ENCODE measurements at regions not wholly inside any gene's neighbourhood (a gene's known extent, or its start where the extent isn't known, plus 50 kb on each side); places are given as distances from the start of the nearest gene placed in this dataset.

- TF ChIP-seq GLIS3 (CRISPR knock-in tag; IDR thresholded peaks at IDR 0.05) (no peak), ZNF565 (CRISPR knock-in tag; conservative IDR thresholded peaks at IDR 0.05; ENCODE audit: low read depth) (no peak), CSDC2 (CRISPR knock-in tag; IDR thresholded peaks at IDR 0.05) (no peak), ZNF70 (CRISPR knock-in tag; IDR thresholded peaks at IDR 0.05) (no peak), ESRRG (CRISPR knock-in tag; IDR thresholded peaks at IDR 0.05) (no peak), OSR1 (CRISPR knock-in tag; IDR thresholded peaks at IDR 0.05) (no peak), SNAI2 (CRISPR knock-in tag; IDR thresholded peaks at IDR 0.05) (no peak), CSRNP3 (CRISPR knock-in tag; IDR thresholded peaks at IDR 0.05) (no peak), PATZ1 (CRISPR knock-in tag; IDR thresholded peaks at IDR 0.05; ENCODE audit: borderline replicate concordance) (no peak), PPARA (CRISPR knock-in tag; IDR thresholded peaks at IDR 0.05; ENCODE audit: borderline replicate concordance) (no peak), ISL1 (CRISPR knock-in tag; IDR thresholded peaks at IDR 0.05) (no peak), POU6F1 (CRISPR knock-in tag; IDR thresholded peaks at IDR 0.05; ENCODE audit: borderline replicate concordance, low read depth) (no peak), ZNF8 (CRISPR knock-in tag; IDR thresholded peaks at IDR 0.05) (no peak), TOX (CRISPR knock-in tag; IDR thresholded peaks at IDR 0.05; ENCODE audit: borderline replicate concordance) (no peak)
- ATAC-seq = no peak
Observed at GRCh38 chr5:104400941-104401340, 838.4 kb upstream of the NUDT12 start.

GRCh38 chr5:104385906-104386305 is 823.3 kb upstream of the NUDT12 start:
- TF ChIP-seq RARB (CRISPR knock-in tag; IDR thresholded peaks at IDR 0.05) (no peak), PPARA (CRISPR knock-in tag; IDR thresholded peaks at IDR 0.05; ENCODE audit: borderline replicate concordance) (no peak), PATZ1 (CRISPR knock-in tag; IDR thresholded peaks at IDR 0.05; ENCODE audit: borderline replicate concordance) (no peak), ZNF70 (CRISPR knock-in tag; IDR thresholded peaks at IDR 0.05) (no peak), POU6F1 (CRISPR knock-in tag; IDR thresholded peaks at IDR 0.05; ENCODE audit: borderline replicate concordance, low read depth) (no peak), CSRNP3 (CRISPR knock-in tag; IDR thresholded peaks at IDR 0.05) (no peak), ZFP30 (CRISPR knock-in tag; IDR thresholded peaks at IDR 0.05) (no peak), OSR1 (CRISPR knock-in tag; IDR thresholded peaks at IDR 0.05) (no peak), BACH2 (CRISPR knock-in tag; IDR thresholded peaks at IDR 0.05; ENCODE audit: borderline replicate concordance) (no peak), ESRRG (CRISPR knock-in tag; IDR thresholded peaks at IDR 0.05) (no peak), CSDC2 (CRISPR knock-in tag; IDR thresholded peaks at IDR 0.05) (no peak), ZFP3 (CRISPR knock-in tag; IDR thresholded peaks at IDR 0.05) (no peak), ZNF8 (CRISPR knock-in tag; IDR thresholded peaks at IDR 0.05) (no peak), ARNTL (CRISPR knock-in tag; IDR thresholded peaks at IDR 0.05; ENCODE audit: borderline replicate concordance, low read depth) (no peak)
- no peak for ATAC-seq

- no peak for TF ChIP-seq ZNF70 (CRISPR knock-in tag; IDR thresholded peaks at IDR 0.05)
- no peak for TF ChIP-seq SNAI2 (CRISPR knock-in tag; IDR thresholded peaks at IDR 0.05)
- no peak for TF ChIP-seq CSRNP3 (CRISPR knock-in tag; IDR thresholded peaks at IDR 0.05)
- no peak for TF ChIP-seq ESRRG (CRISPR knock-in tag; IDR thresholded peaks at IDR 0.05)
- no peak for TF ChIP-seq ZNF8 (CRISPR knock-in tag; IDR thresholded peaks at IDR 0.05)
- TF ChIP-seq ISL1 (CRISPR knock-in tag; IDR thresholded peaks at IDR 0.05) = no peak
- TF ChIP-seq ZNF565 (CRISPR knock-in tag; conservative IDR thresholded peaks at IDR 0.05; ENCODE audit: low read depth) = no peak
- TF ChIP-seq CREB5 (CRISPR knock-in tag; IDR thresholded peaks at IDR 0.05; ENCODE audit: low read depth) = no peak
- no peak for TF ChIP-seq BACH2 (CRISPR knock-in tag; IDR thresholded peaks at IDR 0.05; ENCODE audit: borderline replicate concordance)
- TF ChIP-seq ARNTL (CRISPR knock-in tag; IDR thresholded peaks at IDR 0.05; ENCODE audit: borderline replicate concordance, low read depth) = no peak
- TF ChIP-seq OSR1 (CRISPR knock-in tag; IDR thresholded peaks at IDR 0.05) = no peak
- no peak for TF ChIP-seq CSDC2 (CRISPR knock-in tag; IDR thresholded peaks at IDR 0.05)
- no peak for TF ChIP-seq TOX (CRISPR knock-in tag; IDR thresholded peaks at IDR 0.05; ENCODE audit: borderline replicate concordance)
- no peak for ATAC-seq
Observed at GRCh38 chr5:104375345-104375744, 812.8 kb upstream of the NUDT12 start.
